BLaER1 (cell line): ENCODE measurements at regions not wholly inside any gene's neighbourhood (a gene's known extent, or its start where the extent isn't known, plus 50 kb on each side); places are given as distances from the start of the nearest gene placed in this dataset.

Source experiments
- H3K27ac ChIP-seq: shearing (Covaris generic); formaldehyde crosslinking; 2 replicates; pipeline ENCODE4 v1.8.1; 2022
- H3K27me3 ChIP-seq: shearing (Covaris generic); formaldehyde crosslinking; 2 replicates; pipeline ENCODE4 v1.8.1; 2022
- H3K36me3 ChIP-seq: shearing (Covaris generic); formaldehyde crosslinking; 2 replicates; pipeline ENCODE4 v1.8.1; 2022
- H3K4me1 ChIP-seq: shearing (Covaris generic); formaldehyde crosslinking; 2 replicates; pipeline ENCODE4 v1.8.1; 2022
- H3K4me2 ChIP-seq: shearing (Covaris generic); formaldehyde crosslinking; 2 replicates; pipeline ENCODE4 v1.8.1; 2022
- H3K4me3 ChIP-seq: shearing (Covaris generic); formaldehyde crosslinking; 2 replicates; pipeline ENCODE4 v1.8.1; 2022
- H3K9ac ChIP-seq: shearing (Covaris generic); formaldehyde crosslinking; 2 replicates; pipeline ENCODE4 v1.8.1; 2022
- H3K9me3 ChIP-seq: shearing (Covaris generic); formaldehyde crosslinking; 2 replicates; pipeline ENCODE4 v1.8.1; 2022
- H4K20me1 ChIP-seq: shearing (Covaris generic); formaldehyde crosslinking; 2 replicates; pipeline ENCODE4 v1.8.1; 2022
- Cebpa-rat ChIP-seq: shearing (Covaris generic); IDR thresholded peaks from 2 replicates; pipeline ENCODE4 v1.8.1; 2022

DNA sequence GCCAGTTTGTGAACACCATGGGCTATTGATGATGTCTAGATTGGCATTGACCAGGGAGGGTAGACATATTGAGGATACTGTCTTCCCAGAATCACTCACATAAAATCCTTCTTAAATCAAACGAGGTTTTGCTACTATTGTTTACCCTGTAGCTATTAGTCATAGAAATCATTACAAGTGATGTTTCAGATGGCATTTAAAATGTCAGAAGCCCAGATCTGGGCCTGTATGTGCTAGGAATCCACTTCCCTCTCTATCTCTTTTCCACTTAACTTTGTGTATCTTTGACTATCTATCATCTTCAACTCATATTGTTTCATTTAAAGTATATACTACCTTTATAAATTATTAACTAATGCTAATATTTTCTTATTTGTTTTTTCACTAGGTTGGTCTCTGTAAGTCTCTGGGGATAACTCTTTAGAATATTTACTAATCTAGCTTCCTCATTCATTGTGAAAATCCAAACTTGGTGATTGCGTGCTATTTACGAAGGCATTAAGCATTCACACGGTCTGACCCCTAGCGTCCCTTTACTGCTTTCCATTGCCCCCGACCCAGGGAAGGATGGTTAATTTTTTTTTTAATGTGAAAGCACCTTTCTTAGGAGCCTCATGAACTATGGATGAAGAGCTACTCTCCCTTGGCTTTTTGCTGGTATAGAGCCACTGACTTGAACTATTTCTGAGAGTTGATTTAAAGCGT, 281.8 kb downstream of the GPATCH2 start:
- Histone ChIP-seq H3K36me3 (no peaks in the 10 kb centered on the region), H3K9ac (no peak overlapping the region), H3K27ac (no peak overlapping the region), H3K27me3 (no peaks in the 10 kb centered on the region), H3K4me1 (no peaks in the 10 kb centered on the region), H3K4me2 (no peak overlapping the region), H3K9me3 (no peaks in the 10 kb centered on the region), H4K20me1 (no peaks in the 10 kb centered on the region), H3K4me3 (no peak overlapping the region)
- no peak for TF ChIP-seq Cebpa-rat

DNA sequence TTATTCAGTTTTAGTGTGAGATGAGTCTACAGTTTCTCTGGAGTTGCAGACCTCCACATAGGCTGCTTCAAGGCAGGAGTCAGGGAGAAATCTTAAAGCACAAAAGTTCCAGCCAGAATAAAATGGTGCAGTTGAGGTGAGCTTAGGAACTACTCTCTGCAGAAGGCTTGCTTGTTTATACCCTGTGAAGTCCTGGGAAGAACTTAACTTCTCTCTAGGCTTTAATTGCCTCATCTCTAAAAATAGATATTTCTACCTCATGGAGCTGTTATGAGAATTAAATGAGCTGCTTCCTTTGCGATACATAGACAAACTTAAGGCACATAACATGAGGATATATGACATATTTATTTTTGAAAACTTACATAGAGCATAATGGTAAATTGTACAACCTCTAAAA, 286.2 kb downstream of the GPATCH2 start:
- no peak for TF ChIP-seq Cebpa-rat
- H4K20me1 ChIP-seq = no peaks in the 10 kb centered on the region
- H3K27me3 ChIP-seq = no peaks in the 10 kb centered on the region
- no peak overlapping the region for H3K4me2 ChIP-seq
- no peak overlapping the region for H3K4me3 ChIP-seq
- no peak overlapping the region for H3K9ac ChIP-seq
- H3K36me3 ChIP-seq = no peaks in the 10 kb centered on the region
- no peaks in the 10 kb centered on the region for H3K4me1 ChIP-seq
- no peak overlapping the region for H3K27ac ChIP-seq
- no peaks in the 10 kb centered on the region for H3K9me3 ChIP-seq

DNA sequence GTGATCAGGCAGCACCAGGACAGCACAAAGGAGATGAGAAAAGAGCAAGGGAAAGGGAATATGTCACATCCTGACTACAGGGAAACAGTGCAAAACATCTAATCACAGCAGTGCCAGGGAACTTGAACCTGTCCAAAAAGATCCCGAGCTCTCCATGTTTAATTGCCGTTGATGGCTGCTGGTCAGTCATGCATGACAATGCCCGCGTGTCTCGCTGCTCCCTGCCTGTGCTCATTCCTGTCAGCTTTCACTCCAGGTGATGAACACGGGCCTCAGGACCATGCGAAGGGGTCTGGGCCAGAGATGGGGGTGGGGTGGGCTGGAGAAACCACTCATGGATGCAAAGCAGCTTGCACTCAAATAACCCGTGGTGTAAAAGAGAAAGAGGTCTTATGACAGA, 287.0 kb downstream of the GPATCH2 start:
- H3K9me3 ChIP-seq = no peaks in the 10 kb centered on the region
- TF ChIP-seq Cebpa-rat = no peak
- H3K9ac ChIP-seq = no peak overlapping the region
- H3K36me3 ChIP-seq = no peaks in the 10 kb centered on the region
- H3K27me3 ChIP-seq = no peaks in the 10 kb centered on the region
- H3K4me1 ChIP-seq = no peaks in the 10 kb centered on the region
- no peak overlapping the region for H3K27ac ChIP-seq
- no peaks in the 10 kb centered on the region for H4K20me1 ChIP-seq
- H3K4me2 ChIP-seq = no peak overlapping the region
- H3K4me3 ChIP-seq = no peak overlapping the region

DNA sequence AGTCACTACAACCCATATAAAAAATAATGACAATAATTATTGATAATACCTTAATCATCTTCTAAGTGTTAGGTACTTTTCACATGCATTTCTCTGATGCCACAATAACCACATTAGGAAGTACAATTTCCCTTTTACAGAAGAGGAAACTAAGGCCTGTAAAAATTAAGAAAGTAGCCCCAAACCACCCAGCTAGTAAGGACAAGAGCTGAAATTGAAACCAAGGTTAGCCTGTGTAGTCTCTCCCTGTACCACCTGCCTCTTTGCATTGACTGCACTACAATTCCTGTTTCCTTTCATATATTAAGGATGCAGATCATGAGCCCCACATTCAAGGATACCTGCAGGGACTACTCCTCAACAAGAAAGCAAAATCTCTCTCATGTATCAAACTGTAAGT, 288.8 kb downstream of the GPATCH2 start:
- Histone ChIP-seq H3K9me3 (no peaks in the 10 kb centered on the region), H3K4me1 (no peaks in the 10 kb centered on the region), H3K36me3 (no peaks in the 10 kb centered on the region), H3K27me3 (no peaks in the 10 kb centered on the region), H3K4me2 (no peak overlapping the region), H4K20me1 (no peaks in the 10 kb centered on the region), H3K4me3 (no peak overlapping the region), H3K27ac (no peak overlapping the region), H3K9ac (no peak overlapping the region)
- no peak for TF ChIP-seq Cebpa-rat

DNA sequence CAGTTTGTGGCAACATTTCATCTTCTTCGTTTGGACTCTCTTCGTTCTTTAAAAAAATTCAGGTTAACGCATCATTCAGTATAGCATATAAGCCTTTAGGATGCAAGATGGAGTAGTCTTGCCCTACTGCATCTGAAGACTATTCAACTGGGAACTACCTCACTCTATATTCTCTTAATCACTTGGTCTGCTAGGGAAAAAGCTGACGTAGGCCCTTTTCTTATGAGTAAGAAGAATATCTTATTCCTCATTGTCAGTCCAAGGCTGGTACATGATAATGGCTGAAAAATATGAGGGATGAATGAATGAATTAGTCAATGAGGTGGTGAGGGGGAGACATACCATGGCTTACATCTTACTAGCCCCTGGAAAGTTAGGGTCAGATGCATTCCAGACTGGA, 294.2 kb downstream of the GPATCH2 start:
- Histone ChIP-seq H4K20me1 (no peaks in the 10 kb centered on the region), H3K4me2 (no peak overlapping the region), H3K36me3 (no peaks in the 10 kb centered on the region), H3K9ac (no peak overlapping the region), H3K9me3 (no peaks in the 10 kb centered on the region), H3K27ac (no peak overlapping the region), H3K27me3 (no peaks in the 10 kb centered on the region), H3K4me1 (no peaks in the 10 kb centered on the region), H3K4me3 (no peak overlapping the region)
- no peak for TF ChIP-seq Cebpa-rat

DNA sequence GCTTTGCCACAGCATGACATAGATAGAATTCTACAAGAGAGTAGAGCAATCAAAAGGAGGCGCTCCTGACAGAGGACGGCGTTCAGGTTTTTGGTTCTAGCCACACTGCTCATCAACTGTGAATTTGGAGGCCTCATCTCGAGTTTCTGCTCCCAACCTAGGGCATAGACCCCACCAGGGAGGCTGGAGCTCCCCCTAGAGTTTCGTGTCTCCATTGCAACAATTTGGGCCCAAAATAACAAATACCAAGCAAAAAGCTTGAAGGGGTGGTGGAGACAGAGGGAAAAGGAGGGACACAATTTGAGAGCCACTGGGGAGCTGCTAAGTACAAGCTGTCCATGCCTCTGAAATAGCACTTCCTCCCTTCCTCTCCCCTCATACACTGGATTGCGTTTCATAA, 297.0 kb downstream of the GPATCH2 start:
- Histone ChIP-seq H3K9me3 (peaks cover 16% of the 10 kb centered on the region), H3K27ac (no peak overlapping the region), H3K36me3 (no peaks in the 10 kb centered on the region), H3K4me2 (no peak overlapping the region), H3K4me3 (no peak overlapping the region), H4K20me1 (no peaks in the 10 kb centered on the region), H3K4me1 (no peaks in the 10 kb centered on the region), H3K9ac (no peak overlapping the region), H3K27me3 (no peaks in the 10 kb centered on the region)
- TF ChIP-seq Cebpa-rat = no peak

DNA sequence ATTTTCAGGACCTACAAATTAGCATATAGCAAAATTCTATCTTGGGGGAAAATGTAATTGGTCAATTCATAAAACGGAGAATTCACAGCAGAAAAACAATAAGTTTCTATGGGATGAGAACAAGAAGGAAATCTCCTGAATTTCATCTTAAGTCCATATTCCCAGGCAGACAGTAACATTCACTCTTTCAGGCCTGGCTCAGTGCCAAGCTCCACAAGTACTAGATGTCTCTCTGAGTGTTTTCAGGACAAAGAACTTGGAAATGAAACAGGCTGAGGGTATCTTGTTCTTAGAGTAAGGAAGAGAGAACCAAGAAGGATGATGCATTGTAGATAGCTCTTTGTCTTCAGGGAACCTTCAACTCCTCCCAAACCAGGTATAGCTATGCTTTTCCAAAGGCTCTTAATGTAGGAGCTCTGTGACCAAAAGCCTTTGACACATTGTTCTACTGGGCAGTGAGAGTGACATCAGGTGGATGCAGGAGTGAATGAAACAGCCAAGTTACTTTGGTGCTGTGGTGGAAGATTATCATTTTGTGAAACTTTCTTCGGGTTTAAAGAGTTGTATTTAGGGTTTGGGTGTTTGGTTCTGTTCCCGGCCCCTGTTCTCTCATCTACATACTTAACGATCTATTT, 298.3 kb downstream of the GPATCH2 start:
- no peak for TF ChIP-seq Cebpa-rat
- Histone ChIP-seq H3K27ac (no peak overlapping the region), H4K20me1 (no peaks in the 10 kb centered on the region), H3K9me3 (peaks cover 16% of the 10 kb centered on the region), H3K4me3 (no peak overlapping the region), H3K4me2 (no peak overlapping the region), H3K9ac (no peak overlapping the region), H3K36me3 (no peaks in the 10 kb centered on the region), H3K4me1 (no peaks in the 10 kb centered on the region), H3K27me3 (no peaks in the 10 kb centered on the region)

DNA sequence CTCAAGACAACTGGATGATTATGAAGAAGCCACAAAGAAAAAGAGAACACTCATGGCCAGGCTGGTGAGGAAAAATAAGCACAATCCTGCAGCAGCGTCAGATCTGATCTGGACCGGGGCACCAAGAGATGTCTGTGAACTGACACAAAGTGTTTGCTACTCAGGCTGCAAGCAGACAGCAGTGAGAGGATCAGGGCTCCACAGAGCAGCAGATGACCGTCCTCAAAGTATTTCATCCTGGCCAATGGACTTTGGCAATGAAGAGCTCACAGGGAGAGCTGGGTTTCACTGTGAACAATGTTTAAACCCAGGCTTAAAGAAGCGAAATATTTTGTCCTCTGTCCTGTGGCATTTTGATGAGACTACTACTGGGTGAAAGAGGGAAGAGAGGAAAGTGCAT, 299.2 kb downstream of the GPATCH2 start:
- no peak overlapping the region for H3K4me3 ChIP-seq
- H3K36me3 ChIP-seq = no peaks in the 10 kb centered on the region
- no peaks in the 10 kb centered on the region for H3K27me3 ChIP-seq
- H4K20me1 ChIP-seq = no peaks in the 10 kb centered on the region
- H3K4me2 ChIP-seq = no peak overlapping the region
- H3K4me1 ChIP-seq = no peaks in the 10 kb centered on the region
- H3K9ac ChIP-seq = no peak overlapping the region
- peaks cover 16% of the 10 kb centered on the region for H3K9me3 ChIP-seq
- TF ChIP-seq Cebpa-rat = no peak
- H3K27ac ChIP-seq = no peak overlapping the region

DNA sequence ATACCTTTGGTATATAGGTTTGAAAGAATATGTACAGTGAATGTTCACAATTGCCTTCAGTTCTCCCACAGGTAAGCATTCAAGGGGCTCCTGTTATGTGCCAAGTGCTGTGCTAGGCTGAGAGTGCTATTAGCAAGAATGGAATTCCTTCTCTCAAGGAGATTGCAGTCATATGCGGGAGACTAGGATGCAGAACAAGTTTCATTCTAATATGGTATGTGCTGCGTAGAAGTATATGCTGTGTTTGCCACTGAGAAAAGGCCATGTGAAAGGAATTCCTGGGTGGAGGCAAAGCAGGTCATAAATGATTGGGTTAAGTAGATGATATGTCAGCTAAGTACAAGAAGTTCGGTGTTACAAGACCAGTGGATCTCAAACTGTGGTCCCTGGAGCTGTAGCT, 303.0 kb downstream of the GPATCH2 start:
- no peaks in the 10 kb centered on the region for H3K4me1 ChIP-seq
- no peaks in the 10 kb centered on the region for H3K27me3 ChIP-seq
- no peaks in the 10 kb centered on the region for H4K20me1 ChIP-seq
- no peak for TF ChIP-seq Cebpa-rat
- H3K4me2 ChIP-seq = no peak overlapping the region
- H3K27ac ChIP-seq = no peak overlapping the region
- H3K4me3 ChIP-seq = no peak overlapping the region
- no peak overlapping the region for H3K9ac ChIP-seq
- no peaks in the 10 kb centered on the region for H3K36me3 ChIP-seq
- H3K9me3 ChIP-seq = peaks cover 16% of the 10 kb centered on the region

DNA sequence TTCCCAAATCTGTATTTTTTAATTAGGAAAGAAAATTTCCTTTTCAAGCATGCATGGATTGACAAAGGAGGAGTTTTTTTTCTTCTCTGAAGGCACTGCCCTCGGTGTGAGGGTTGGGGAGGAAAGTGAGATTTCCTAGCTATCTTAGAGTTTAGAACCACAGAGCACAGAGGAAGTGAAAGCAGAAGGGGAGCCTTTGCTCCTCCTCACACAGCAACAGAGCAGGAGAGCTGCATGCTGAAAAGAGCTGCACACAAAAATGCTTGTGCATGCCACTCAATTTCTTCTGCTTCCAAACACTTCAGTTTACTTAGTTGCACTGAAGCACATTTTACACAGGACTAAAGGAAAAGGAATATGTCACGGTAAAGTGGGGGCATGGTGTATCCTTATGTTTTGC, 308.1 kb downstream of the GPATCH2 start:
- Histone ChIP-seq H3K4me2 (no peak overlapping the region), H3K36me3 (no peaks in the 10 kb centered on the region), H4K20me1 (no peaks in the 10 kb centered on the region), H3K4me3 (no peak overlapping the region), H3K27ac (no peak overlapping the region), H3K9ac (no peak overlapping the region), H3K27me3 (no peaks in the 10 kb centered on the region), H3K9me3 (no peaks in the 10 kb centered on the region), H3K4me1 (no peaks in the 10 kb centered on the region)
- TF ChIP-seq Cebpa-rat = no peak
